Right lobe of liver (tissue), 4 donors: ENCODE measurements at regions not wholly inside any gene's neighbourhood (a gene's known extent, or its start where the extent isn't known, plus 50 kb on each side); places are given as distances from the start of the nearest gene placed in this dataset.

Source experiments
- POLR2A ChIP-seq: fragments of 450-650 bp; IDR thresholded peaks from one replicate; pipeline ENCODE4 v1.6.1; 2017; ENCODE audit warnings: antibody characterized with exemption, mild to moderate bottlenecking
- TF ChIP-seq, protein P1 (sequence below), 4 donors: fragments of 200-600 bp in 3 of 4; fragments of 450-650 bp in 1 of 4; IDR thresholded peaks; one replicate each; pipeline versions ENCODE4 v1.5.1 to v1.8.0; 2016 to 2022; ENCODE audit warnings: antibody characterized with exemption in 4 of 4, mild to moderate bottlenecking in 2 of 4
- donor health status: DM: no; HTN: no; CAD: no.
- donor health status: DM: no; HTN: no; CAD: no.
- donor health status: DM: no; HTN: yes; CAD: no.

DNA sequence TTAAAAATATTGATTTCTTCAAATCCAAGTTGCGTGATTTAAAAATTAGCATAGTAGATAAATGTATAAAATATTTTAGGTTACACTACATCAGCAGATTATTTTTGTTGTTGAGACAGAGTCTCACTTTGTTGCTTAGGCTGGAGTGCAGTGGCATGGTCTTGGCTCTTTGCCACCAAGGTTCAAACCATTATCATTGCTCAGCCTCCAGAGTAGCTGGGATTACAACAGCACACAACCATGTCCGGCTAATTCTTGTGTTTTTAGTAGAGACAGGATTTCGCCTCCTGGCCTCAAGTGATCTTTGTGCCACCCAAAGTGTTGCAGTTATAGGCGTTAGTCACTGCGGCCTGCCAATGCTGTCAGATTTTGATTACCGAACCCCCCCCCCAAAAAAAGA, 1390.5 kb upstream of the TENM3 start:
- TF ChIP-seq, protein P1, sequence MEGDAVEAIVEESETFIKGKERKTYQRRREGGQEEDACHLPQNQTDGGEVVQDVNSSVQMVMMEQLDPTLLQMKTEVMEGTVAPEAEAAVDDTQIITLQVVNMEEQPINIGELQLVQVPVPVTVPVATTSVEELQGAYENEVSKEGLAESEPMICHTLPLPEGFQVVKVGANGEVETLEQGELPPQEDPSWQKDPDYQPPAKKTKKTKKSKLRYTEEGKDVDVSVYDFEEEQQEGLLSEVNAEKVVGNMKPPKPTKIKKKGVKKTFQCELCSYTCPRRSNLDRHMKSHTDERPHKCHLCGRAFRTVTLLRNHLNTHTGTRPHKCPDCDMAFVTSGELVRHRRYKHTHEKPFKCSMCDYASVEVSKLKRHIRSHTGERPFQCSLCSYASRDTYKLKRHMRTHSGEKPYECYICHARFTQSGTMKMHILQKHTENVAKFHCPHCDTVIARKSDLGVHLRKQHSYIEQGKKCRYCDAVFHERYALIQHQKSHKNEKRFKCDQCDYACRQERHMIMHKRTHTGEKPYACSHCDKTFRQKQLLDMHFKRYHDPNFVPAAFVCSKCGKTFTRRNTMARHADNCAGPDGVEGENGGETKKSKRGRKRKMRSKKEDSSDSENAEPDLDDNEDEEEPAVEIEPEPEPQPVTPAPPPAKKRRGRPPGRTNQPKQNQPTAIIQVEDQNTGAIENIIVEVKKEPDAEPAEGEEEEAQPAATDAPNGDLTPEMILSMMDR (IDR thresholded peaks at IDR 0.05): no peak
- no peak for TF ChIP-seq POLR2A
